ENCODE measurements at regions not wholly inside any gene's neighbourhood (a gene's known extent, or its start where the extent isn't known, plus 50 kb on each side); places are given as distances from the start of the nearest gene placed in this dataset.

DNA sequence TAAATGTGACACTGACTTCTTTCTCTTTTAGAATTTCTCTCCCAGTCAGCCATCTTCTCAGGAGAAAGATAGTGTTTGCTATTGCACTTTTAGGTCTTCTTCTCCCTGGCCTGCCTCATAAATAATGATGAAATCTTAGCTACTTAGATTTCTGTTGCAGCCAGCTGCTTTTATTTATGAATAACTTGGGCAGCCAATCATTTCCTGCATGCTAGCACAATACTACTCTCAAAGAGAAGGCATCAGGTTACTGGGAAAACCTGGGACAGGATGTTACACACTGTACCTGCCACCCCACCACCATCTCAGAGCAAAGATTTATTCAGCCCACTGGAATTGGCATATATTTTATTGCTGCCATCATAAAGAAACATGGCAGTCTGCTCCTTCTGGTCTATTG, 266.6 kb downstream of the PRELID2 start:
- TF ChIP-seq, protein P1, sequence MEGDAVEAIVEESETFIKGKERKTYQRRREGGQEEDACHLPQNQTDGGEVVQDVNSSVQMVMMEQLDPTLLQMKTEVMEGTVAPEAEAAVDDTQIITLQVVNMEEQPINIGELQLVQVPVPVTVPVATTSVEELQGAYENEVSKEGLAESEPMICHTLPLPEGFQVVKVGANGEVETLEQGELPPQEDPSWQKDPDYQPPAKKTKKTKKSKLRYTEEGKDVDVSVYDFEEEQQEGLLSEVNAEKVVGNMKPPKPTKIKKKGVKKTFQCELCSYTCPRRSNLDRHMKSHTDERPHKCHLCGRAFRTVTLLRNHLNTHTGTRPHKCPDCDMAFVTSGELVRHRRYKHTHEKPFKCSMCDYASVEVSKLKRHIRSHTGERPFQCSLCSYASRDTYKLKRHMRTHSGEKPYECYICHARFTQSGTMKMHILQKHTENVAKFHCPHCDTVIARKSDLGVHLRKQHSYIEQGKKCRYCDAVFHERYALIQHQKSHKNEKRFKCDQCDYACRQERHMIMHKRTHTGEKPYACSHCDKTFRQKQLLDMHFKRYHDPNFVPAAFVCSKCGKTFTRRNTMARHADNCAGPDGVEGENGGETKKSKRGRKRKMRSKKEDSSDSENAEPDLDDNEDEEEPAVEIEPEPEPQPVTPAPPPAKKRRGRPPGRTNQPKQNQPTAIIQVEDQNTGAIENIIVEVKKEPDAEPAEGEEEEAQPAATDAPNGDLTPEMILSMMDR (IDR thresholded peaks at IDR 0.05): no peak
- no peak for TF ChIP-seq POLR2AphosphoS5 (IDR thresholded peaks at IDR 0.05; ENCODE audit: low read depth, low read length)
- TF ChIP-seq SIN3A (IDR thresholded peaks at IDR 0.05; ENCODE audit: borderline replicate concordance, insufficient read depth, low read depth, low read length): no peak
- TF ChIP-seq, protein P2, sequence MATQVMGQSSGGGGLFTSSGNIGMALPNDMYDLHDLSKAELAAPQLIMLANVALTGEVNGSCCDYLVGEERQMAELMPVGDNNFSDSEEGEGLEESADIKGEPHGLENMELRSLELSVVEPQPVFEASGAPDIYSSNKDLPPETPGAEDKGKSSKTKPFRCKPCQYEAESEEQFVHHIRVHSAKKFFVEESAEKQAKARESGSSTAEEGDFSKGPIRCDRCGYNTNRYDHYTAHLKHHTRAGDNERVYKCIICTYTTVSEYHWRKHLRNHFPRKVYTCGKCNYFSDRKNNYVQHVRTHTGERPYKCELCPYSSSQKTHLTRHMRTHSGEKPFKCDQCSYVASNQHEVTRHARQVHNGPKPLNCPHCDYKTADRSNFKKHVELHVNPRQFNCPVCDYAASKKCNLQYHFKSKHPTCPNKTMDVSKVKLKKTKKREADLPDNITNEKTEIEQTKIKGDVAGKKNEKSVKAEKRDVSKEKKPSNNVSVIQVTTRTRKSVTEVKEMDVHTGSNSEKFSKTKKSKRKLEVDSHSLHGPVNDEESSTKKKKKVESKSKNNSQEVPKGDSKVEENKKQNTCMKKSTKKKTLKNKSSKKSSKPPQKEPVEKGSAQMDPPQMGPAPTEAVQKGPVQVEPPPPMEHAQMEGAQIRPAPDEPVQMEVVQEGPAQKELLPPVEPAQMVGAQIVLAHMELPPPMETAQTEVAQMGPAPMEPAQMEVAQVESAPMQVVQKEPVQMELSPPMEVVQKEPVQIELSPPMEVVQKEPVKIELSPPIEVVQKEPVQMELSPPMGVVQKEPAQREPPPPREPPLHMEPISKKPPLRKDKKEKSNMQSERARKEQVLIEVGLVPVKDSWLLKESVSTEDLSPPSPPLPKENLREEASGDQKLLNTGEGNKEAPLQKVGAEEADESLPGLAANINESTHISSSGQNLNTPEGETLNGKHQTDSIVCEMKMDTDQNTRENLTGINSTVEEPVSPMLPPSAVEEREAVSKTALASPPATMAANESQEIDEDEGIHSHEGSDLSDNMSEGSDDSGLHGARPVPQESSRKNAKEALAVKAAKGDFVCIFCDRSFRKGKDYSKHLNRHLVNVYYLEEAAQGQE (IDR thresholded peaks at IDR 0.05; ENCODE audit: insufficient read depth in 1 of 2, low read depth in 2 of 2, low read length in 1 of 2): no peak
- no peak for TF ChIP-seq TCF7L2 (IDR thresholded peaks at IDR 0.05; ENCODE audit: low read depth, low read length)
